OCI-LY1 (cell line): ENCODE measurements at regions not wholly inside any gene's neighbourhood (a gene's known extent, or its start where the extent isn't known, plus 50 kb on each side); places are given as distances from the start of the nearest gene placed in this dataset.

Experiments used
- H2AFZ ChIP-seq: fragments of 200-600 bp; sonication (generic), shearing (Covaris generic); 2 replicates; pipeline ENCODE4 v1.6.0; 2014; ENCODE audit warnings: antibody characterized with exemption, mild to moderate bottlenecking, low read length
- H3F3A ChIP-seq: fragments of 200-600 bp; sonication (generic), shearing (Covaris generic); 2 replicates; pipeline ENCODE4 v1.6.0; 2014; ENCODE audit warnings: mild to moderate bottlenecking, antibody characterized with exemption, low read length, moderate library complexity; ENCODE audit not compliant: insufficient read depth
- H3K27ac ChIP-seq: fragments of 200-600 bp; sonication (generic); 2 replicates; pipeline ENCODE4 v1.5.1; 2014; ENCODE audit warnings: low read length, mixed run types, mild to moderate bottlenecking, low read depth; ENCODE audit not compliant: poor library complexity, severe bottlenecking
- H3K27me3 ChIP-seq: fragments of 200-600 bp; sonication (generic); 2 replicates; pipeline ENCODE4 v1.6.0; 2014; ENCODE audit warnings: antibody characterized with exemption, mild to moderate bottlenecking, low read length, moderate library complexity; ENCODE audit not compliant: insufficient read depth
- H3K36me3 ChIP-seq: fragments of 200-600 bp; sonication (generic); 2 replicates; pipeline ENCODE4 v1.6.1; 2014; ENCODE audit warnings: mild to moderate bottlenecking, antibody characterized with exemption, low read length, moderate library complexity, mixed read lengths; ENCODE audit not compliant: insufficient read depth
- H3K4me1 ChIP-seq: fragments of 200-600 bp; sonication (generic); 2 replicates; pipeline ENCODE4 v1.5.1; 2014; ENCODE audit warnings: mild to moderate bottlenecking, low read length, moderate library complexity; ENCODE audit not compliant: insufficient read depth, severe bottlenecking
- H3K4me2 ChIP-seq: fragments of 200-600 bp; sonication (generic), shearing (Covaris generic); 2 replicates; pipeline ENCODE4 v1.6.1; 2014; ENCODE audit warnings: low read length
- H3K4me3 ChIP-seq: fragments of 200-600 bp; sonication (generic); 2 replicates; pipeline ENCODE4 v1.5.1; 2014; ENCODE audit warnings: low read length, low read depth, mild to moderate bottlenecking, mixed read lengths; ENCODE audit not compliant: poor library complexity, severe bottlenecking
- H3K79me2 ChIP-seq: fragments of 200-600 bp; shearing (Covaris generic); 2 replicates; pipeline ENCODE4 v1.6.1; 2016; ENCODE audit warnings: mixed run types, low read length, mixed read lengths; ENCODE audit not compliant: insufficient read depth
- H3K9ac ChIP-seq: fragments of 200-600 bp; sonication (generic), shearing (Covaris generic); 2 replicates; pipeline ENCODE4 v1.6.1; 2014; ENCODE audit warnings: mild to moderate bottlenecking, low read length, mixed read lengths
- H3K9me2 ChIP-seq: fragments of 200-600 bp; sonication (generic), shearing (Covaris generic); 2 replicates; pipeline ENCODE4 v1.6.1; 2014; ENCODE audit warnings: low read depth, mild to moderate bottlenecking, low read length, mixed read lengths
- H3K9me3 ChIP-seq: fragments of 200-600 bp; shearing (Covaris generic); 2 replicates; pipeline ENCODE4 v1.6.1; 2014; ENCODE audit warnings: low read length, mixed read lengths
- H4K20me1 ChIP-seq: fragments of 200-600 bp; sonication (generic), shearing (Covaris generic); 2 replicates; pipeline ENCODE4 v1.6.0; 2016; ENCODE audit warnings: mild to moderate bottlenecking, low read length; ENCODE audit not compliant: insufficient read depth
- CTCF ChIP-seq: fragments of 200-600 bp; sonication (generic), shearing (Covaris generic); IDR thresholded peaks from 2 replicates; pipeline ENCODE4 v1.5.1; 2017; ENCODE audit warnings: mild to moderate bottlenecking, antibody characterized with exemption, low read length, moderate library complexity, mixed read lengths
- EZH2 ChIP-seq: fragments of 200-600 bp; sonication (generic), shearing (Covaris generic); IDR thresholded peaks from 2 replicates; pipeline ENCODE4 v1.8.0; 2017; ENCODE audit warnings: borderline replicate concordance, mixed run types, mild to moderate bottlenecking, antibody characterized with exemption, low read length, moderate library complexity, mixed read lengths

GRCh38 chr12:19953734-19954133 lies 414.6 kb upstream of the PDE3A start:
- H3K4me3 ChIP-seq, result no peak overlapping the region
- no peaks in the 10 kb centered on the region for H3K36me3 ChIP-seq
- H3K9me3 ChIP-seq, result no peaks in the 10 kb centered on the region
- H3K4me2 ChIP-seq, result no peak overlapping the region
- H3K27ac ChIP-seq, result no peak overlapping the region
- H3K79me2 ChIP-seq, result no peaks in the 10 kb centered on the region
- no peaks in the 10 kb centered on the region for H3K9me2 ChIP-seq
- TF ChIP-seq EZH2 (no peak), CTCF (no peak)
- H3K9ac ChIP-seq, result no peak overlapping the region
- no peaks in the 10 kb centered on the region for H3K4me1 ChIP-seq
- H4K20me1 ChIP-seq, result no peaks in the 10 kb centered on the region
- no peaks in the 10 kb centered on the region for H3K27me3 ChIP-seq
- no peaks in the 10 kb centered on the region for H3F3A ChIP-seq
- H2AFZ ChIP-seq, result no peak overlapping the region

- H3K9me2 ChIP-seq, result no peaks in the 10 kb centered on the region
- no peak overlapping the region for H3K4me2 ChIP-seq
- H3K9me3 ChIP-seq, result no peaks in the 10 kb centered on the region
- TF ChIP-seq CTCF, result no peak
- no peak for TF ChIP-seq EZH2
- no peak overlapping the region for H3K9ac ChIP-seq
- no peaks in the 10 kb centered on the region for H3K36me3 ChIP-seq
- no peaks in the 10 kb centered on the region for H3F3A ChIP-seq
- H3K4me1 ChIP-seq, result no peaks in the 10 kb centered on the region
- no peaks in the 10 kb centered on the region for H4K20me1 ChIP-seq
- no peaks in the 10 kb centered on the region for H3K79me2 ChIP-seq
- no peak overlapping the region for H3K4me3 ChIP-seq
- no peak overlapping the region for H3K27ac ChIP-seq
- H3K27me3 ChIP-seq, result no peaks in the 10 kb centered on the region
- H2AFZ ChIP-seq, result no peak overlapping the region
These were observed 414.2 kb upstream of the PDE3A start for GRCh38 chr12:19954163-19954562.

- Histone ChIP-seq H3K4me3 (no peak overlapping the region), H3K79me2 (no peaks in the 10 kb centered on the region), H2AFZ (no peak overlapping the region), H3K9ac (no peak overlapping the region), H3K9me3 (no peaks in the 10 kb centered on the region), H3K4me2 (no peak overlapping the region), H4K20me1 (no peaks in the 10 kb centered on the region), H3K4me1 (no peaks in the 10 kb centered on the region), H3K9me2 (no peaks in the 10 kb centered on the region), H3K27ac (no peak overlapping the region), H3F3A (no peaks in the 10 kb centered on the region), H3K27me3 (no peaks in the 10 kb centered on the region), H3K36me3 (no peaks in the 10 kb centered on the region)
- TF ChIP-seq EZH2 (no peak), CTCF (no peak)
These were observed 410.8 kb upstream of the PDE3A start for GRCh38 chr12:19957308-19958125.
